ENCODE measurements at regions not wholly inside any gene's neighbourhood (a gene's known extent, or its start where the extent isn't known, plus 50 kb on each side); places are given as distances from the start of the nearest gene placed in this dataset.

- Histone ChIP-seq H3K9me3 (ENCODE audit: control insufficient read depth, insufficient read depth, low read length) (no peaks in the 10 kb centered on the region), H3K27me3 (ENCODE audit: control insufficient read depth, insufficient read depth, low read length) (peaks cover 4% of the 10 kb centered on the region)
Observed at GRCh38 chr6:150543178-150543577, 56.5 kb upstream of the PLEKHG1 start.

GRCh38 chr6:150544793-150545192 lies 54.9 kb upstream of the PLEKHG1 start:
- Histone ChIP-seq H3K36me3 (ENCODE audit: control insufficient read depth, insufficient read depth, low read length) (no peaks in the 10 kb centered on the region), H3K27me3 (ENCODE audit: control insufficient read depth, insufficient read depth, low read length) (peaks cover 4% of the 10 kb centered on the region), H3K4me3 (ENCODE audit: low read depth, low read length) (no peak overlapping the region), H3K9me3 (ENCODE audit: control insufficient read depth, insufficient read depth, low read length) (no peaks in the 10 kb centered on the region), H3K4me1 (ENCODE audit: control insufficient read depth, insufficient read depth, low read length) (peaks cover 10% of the 10 kb centered on the region), H3K27ac (ENCODE audit: low read depth, low read length) (no peak overlapping the region)
- DNase-seq (ENCODE audit: low read depth in 4 of 6, low spot score in 6 of 6) = no peak
- no CpG with 5 or more reads among the region's 2 CpGs for WGBS (ENCODE audit: insufficient coverage)

More at GRCh38 chr6:150543178-150543577, 56.5 kb upstream of the PLEKHG1 start:
- H3K36me3 ChIP-seq (ENCODE audit: control insufficient read depth, insufficient read depth, low read length) = no peaks in the 10 kb centered on the region
- no peak overlapping the region for H3K27ac ChIP-seq (ENCODE audit: low read depth, low read length)
- no peak for DNase-seq (ENCODE audit: low read depth in 4 of 6, low spot score in 6 of 6)
- H3K4me1 ChIP-seq (ENCODE audit: control insufficient read depth, insufficient read depth, low read length) = peaks cover 6% of the 10 kb centered on the region
- no peak overlapping the region for H3K4me3 ChIP-seq (ENCODE audit: low read depth, low read length)

GRCh38 chr6:150546457-150546856 lies 53.2 kb upstream of the PLEKHG1 start:
- DNase-seq (ENCODE audit: low read depth in 4 of 6, low spot score in 6 of 6) = no peak
- peaks cover 4% of the 10 kb centered on the region for H3K27me3 ChIP-seq (ENCODE audit: control insufficient read depth, insufficient read depth, low read length)
- no peaks in the 10 kb centered on the region for H3K36me3 ChIP-seq (ENCODE audit: control insufficient read depth, insufficient read depth, low read length)
- 56% methylated on average over 5 of the region's 7 CpGs for WGBS (ENCODE audit: insufficient coverage)
- no peak overlapping the region for H3K4me3 ChIP-seq (ENCODE audit: low read depth, low read length)
- H3K27ac ChIP-seq (ENCODE audit: low read depth, low read length) = no peak overlapping the region
- H3K9me3 ChIP-seq (ENCODE audit: control insufficient read depth, insufficient read depth, low read length) = no peaks in the 10 kb centered on the region
- H3K4me1 ChIP-seq (ENCODE audit: control insufficient read depth, insufficient read depth, low read length) = peaks cover 10% of the 10 kb centered on the region

GRCh38 chr6:150547502-150548222 lies 52.0 kb upstream of the PLEKHG1 start:
- no peak overlapping the region for H3K27ac ChIP-seq (ENCODE audit: low read depth, low read length)
- no peaks in the 10 kb centered on the region for H3K36me3 ChIP-seq (ENCODE audit: control insufficient read depth, insufficient read depth, low read length)
- peaks cover 4% of the 10 kb centered on the region for H3K27me3 ChIP-seq (ENCODE audit: control insufficient read depth, insufficient read depth, low read length)
- H3K9me3 ChIP-seq (ENCODE audit: control insufficient read depth, insufficient read depth, low read length) = no peaks in the 10 kb centered on the region
- peaks cover 10% of the 10 kb centered on the region for H3K4me1 ChIP-seq (ENCODE audit: control insufficient read depth, insufficient read depth, low read length)
- no peak overlapping the region for H3K4me3 ChIP-seq (ENCODE audit: low read depth, low read length)
- 42% methylated on average over 5 of the region's 11 CpGs for WGBS (ENCODE audit: insufficient coverage)
- DNase-seq (ENCODE audit: low read depth in 4 of 6, low spot score in 6 of 6) = peak in 3 of 6 donors; percentile 35 to 83 (median 73)

- H3K4me3 ChIP-seq (ENCODE audit: low read depth, low read length) = no peak overlapping the region
- no peak overlapping the region for H3K27ac ChIP-seq (ENCODE audit: low read depth, low read length)
- H3K4me1 ChIP-seq (ENCODE audit: control insufficient read depth, insufficient read depth, low read length) = peaks cover 10% of the 10 kb centered on the region
- no peak for DNase-seq (ENCODE audit: low read depth in 4 of 6, low spot score in 6 of 6)
- no peaks in the 10 kb centered on the region for H3K9me3 ChIP-seq (ENCODE audit: control insufficient read depth, insufficient read depth, low read length)
- H3K27me3 ChIP-seq (ENCODE audit: control insufficient read depth, insufficient read depth, low read length) = no peaks in the 10 kb centered on the region
- no peaks in the 10 kb centered on the region for H3K36me3 ChIP-seq (ENCODE audit: control insufficient read depth, insufficient read depth, low read length)
- WGBS (ENCODE audit: insufficient coverage) = no CpG with 5 or more reads among the region's 4 CpGs
Observed at GRCh38 chr6:150548330-150548729, 51.4 kb upstream of the PLEKHG1 start.

- no peak overlapping the region for H3K4me3 ChIP-seq (ENCODE audit: low read depth, low read length)
- H3K27ac ChIP-seq (ENCODE audit: low read depth, low read length) = no peak overlapping the region
- DNase-seq (ENCODE audit: low read depth in 4 of 6, low spot score in 6 of 6) = no peak
- H3K36me3 ChIP-seq (ENCODE audit: control insufficient read depth, insufficient read depth, low read length) = no peaks in the 10 kb centered on the region
- H3K9me3 ChIP-seq (ENCODE audit: control insufficient read depth, insufficient read depth, low read length) = no peaks in the 10 kb centered on the region
- no peaks in the 10 kb centered on the region for H3K27me3 ChIP-seq (ENCODE audit: control insufficient read depth, insufficient read depth, low read length)
- 89% methylated on average over 5 of the region's 5 CpGs for WGBS (ENCODE audit: insufficient coverage)
- peaks cover 10% of the 10 kb centered on the region for H3K4me1 ChIP-seq (ENCODE audit: control insufficient read depth, insufficient read depth, low read length)
Observed at GRCh38 chr6:150549007-150549406, 50.7 kb upstream of the PLEKHG1 start.

GRCh38 chr6:150549674-150550101 lies 50.0 kb upstream of the PLEKHG1 start:
- H3K36me3 ChIP-seq (ENCODE audit: control insufficient read depth, insufficient read depth, low read length) = no peaks in the 10 kb centered on the region
- no peak overlapping the region for H3K4me3 ChIP-seq (ENCODE audit: low read depth, low read length)
- no peak overlapping the region for H3K27ac ChIP-seq (ENCODE audit: low read depth, low read length)
- H3K9me3 ChIP-seq (ENCODE audit: control insufficient read depth, insufficient read depth, low read length) = no peaks in the 10 kb centered on the region
- no peaks in the 10 kb centered on the region for H3K27me3 ChIP-seq (ENCODE audit: control insufficient read depth, insufficient read depth, low read length)
- 87% methylated on average over 3 of the region's 6 CpGs for WGBS (ENCODE audit: insufficient coverage)
- peak in 1 of 6 donors; percentile 8 for DNase-seq (ENCODE audit: low read depth in 4 of 6, low spot score in 6 of 6)
- H3K4me1 ChIP-seq (ENCODE audit: control insufficient read depth, insufficient read depth, low read length) = peaks cover 10% of the 10 kb centered on the region
